PC-3 (cell line): ENCODE measurements at regions not wholly inside any gene's neighbourhood (a gene's known extent, or its start where the extent isn't known, plus 50 kb on each side); places are given as distances from the start of the nearest gene placed in this dataset.

Source experiments
- ATAC-seq: fragments of 200-7000 bp; cut with Tn5 transposase; 2 replicates; pipeline ENCODE4 v1.9.1; 2020; ENCODE audit warnings: mild to moderate bottlenecking, moderate library complexity
- BruUV-seq: library from RNA; stranded (reverse); fragments of 400-500 nt; replicated peaks from 2 replicates; lab custom pipeline; 2021; lab: Mats Ljungman, UMichigan
- CTCF ChIA-PET: fragments of 300-600 bp; sonication (Branson Sonifier 250); formaldehyde crosslinking; loops from one replicate; lab custom pipeline; 2022; ENCODE audit warnings: antibody characterized with exemption; lab: Charles Lee
- POLR2A ChIA-PET: fragments of 300-600 bp; sonication (Branson Sonifier 250); formaldehyde crosslinking; loops from one replicate; lab custom pipeline; 2022; ENCODE audit warnings: antibody characterized with exemption; ENCODE audit not compliant: unreplicated experiment; lab: Charles Lee
- DNase-seq: peaks from one replicate; pipeline ENCODE4 v3.0.0-alpha.2; 2015
- H2AFZ ChIP-seq: fragments of 300-600 bp; sonication (generic); 2 replicates; pipeline ENCODE4 v1.6.0; 2016; ENCODE audit warnings: antibody characterized with exemption, low read length
- H3F3A ChIP-seq: fragments of 300-600 bp; sonication (generic); one replicate; pipeline ENCODE4 v1.6.0; 2017; ENCODE audit warnings: antibody characterized with exemption, low read length, control low read depth, mild to moderate bottlenecking; ENCODE audit not compliant: unreplicated experiment
- H3K27ac ChIP-seq: fragments of 300-600 bp; sonication (generic); 2 replicates; pipeline ENCODE4 v1.5.1; 2016; ENCODE audit warnings: mild to moderate bottlenecking, low read length
- H3K27me3 ChIP-seq: fragments of 300-600 bp; sonication (generic); 2 replicates; pipeline ENCODE4 v1.6.1; 2016; ENCODE audit warnings: low read length, mixed read lengths
- H3K36me3 ChIP-seq: fragments of 300-600 bp; sonication (generic); 2 replicates; pipeline ENCODE4 v1.6.1; 2016; ENCODE audit warnings: low read depth, mixed run types, low read length, mixed read lengths
- H3K4me1 ChIP-seq: fragments of 300-600 bp; sonication (generic); 2 replicates; pipeline ENCODE4 v1.5.1; 2016; ENCODE audit warnings: low read length; ENCODE audit not compliant: insufficient read depth
- H3K4me2 ChIP-seq: fragments of 300-600 bp; sonication (generic); 2 replicates; pipeline ENCODE4 v1.6.0; 2016; ENCODE audit warnings: low read length
- H3K4me3 ChIP-seq: fragments of 300-600 bp; sonication (generic); 2 replicates; pipeline ENCODE4 v1.5.1; 2016; ENCODE audit warnings: mild to moderate bottlenecking, low read length, mixed read lengths
- H3K79me2 ChIP-seq: fragments of 300-600 bp; sonication (generic); 2 replicates; pipeline ENCODE4 v1.6.1; 2017; ENCODE audit warnings: low read length, mixed read lengths
- H3K9ac ChIP-seq: fragments of 300-600 bp; sonication (generic); 2 replicates; pipeline ENCODE4 v1.6.0; 2016; ENCODE audit warnings: mild to moderate bottlenecking, low read length
- H3K9me2 ChIP-seq: fragments of 300-600 bp; sonication (generic); replicated peaks from 2 replicates; pipeline ENCODE4 v1.6.1; 2016; ENCODE audit warnings: mixed run types, low read length, mixed read lengths
- H3K9me3 ChIP-seq: fragments of 300-600 bp; sonication (generic); 2 replicates; pipeline ENCODE4 v1.6.1; 2016; ENCODE audit warnings: low read length, mixed read lengths
- H4K20me1 ChIP-seq: fragments of 300-600 bp; sonication (generic); 2 replicates; pipeline ENCODE4 v1.6.1; 2016; ENCODE audit warnings: low read length, mixed read lengths
- CTCF ChIP-seq: fragments of 300-600 bp; sonication (generic); conservative IDR thresholded peaks from 2 replicates; pipeline ENCODE4 v1.5.1; 2017; ENCODE audit warnings: antibody characterized with exemption, low read depth, mild to moderate bottlenecking, low read length
- EZH2 ChIP-seq: fragments of 300-600 bp; sonication (generic); IDR thresholded peaks from one replicate; pipeline ENCODE4 v1.6.1; 2017; ENCODE audit warnings: antibody characterized with exemption, mild to moderate bottlenecking, low read length; ENCODE audit not compliant: unreplicated experiment
- EZH2phosphoT487 ChIP-seq: fragments of 300-600 bp; sonication (generic); IDR thresholded peaks from 2 replicates; pipeline ENCODE4 v1.6.1; 2018; ENCODE audit warnings: mild to moderate bottlenecking, antibody characterized with exemption, low read length, borderline replicate concordance
- intact Hi-C: fragments of 100-400 bp; cut with micrococcal nuclease; formaldehyde crosslinking; loops from 2 replicates; pipeline ENCODE4 v1.9.0; 2023

GRCh38 chr7:33807779-33808482 lies 97.4 kb upstream of the BMPER start:
- Histone ChIP-seq H2AFZ (no peak overlapping the region), H3K4me1 (peaks cover 27% of the 10 kb centered on the region), H3K79me2 (no peaks in the 10 kb centered on the region), H3K27me3 (no peaks in the 10 kb centered on the region), H3K27ac (peak overlapping the region; percentile 80), H3K36me3 (no peaks in the 10 kb centered on the region), H3K4me2 (peak overlapping the region; percentile 53), H3F3A (no peaks in the 10 kb centered on the region), H3K9me3 (no peaks in the 10 kb centered on the region), H3K9ac (peak overlapping the region; percentile 8; the same call in 1 of the 2 replicates), H4K20me1 (no peaks in the 10 kb centered on the region), H3K4me3 (no peak overlapping the region), H3K9me2 (no peaks in the 10 kb centered on the region)
- ATAC-seq = peak; percentile 65
- DNase-seq = peak; percentile 67
- BruUV-seq = no TSS peak
- intact Hi-C loops = no loop called here
- ChIA-PET POLR2A (no interaction called here), CTCF (no interaction called here)
- no peak for TF ChIP-seq EZH2phosphoT487
- TF ChIP-seq CTCF = peak; percentile 86

GRCh38 chr7:33809228-33809627 lies 96.1 kb upstream of the BMPER start:
- H3K9ac ChIP-seq = no peak overlapping the region
- POLR2A ChIA-PET = no interaction called here
- CTCF ChIA-PET = no interaction called here
- intact Hi-C loops = no loop called here
- H3K4me2 ChIP-seq = no peak overlapping the region
- H3K9me3 ChIP-seq = no peaks in the 10 kb centered on the region
- DNase-seq = no peak
- no peaks in the 10 kb centered on the region for H3K27me3 ChIP-seq
- no peak overlapping the region for H3K4me3 ChIP-seq
- H2AFZ ChIP-seq = no peak overlapping the region
- no peaks in the 10 kb centered on the region for H3F3A ChIP-seq
- no peaks in the 10 kb centered on the region for H3K36me3 ChIP-seq
- H3K9me2 ChIP-seq = no peaks in the 10 kb centered on the region
- no peaks in the 10 kb centered on the region for H4K20me1 ChIP-seq
- H3K4me1 ChIP-seq = peaks cover 27% of the 10 kb centered on the region
- H3K79me2 ChIP-seq = no peaks in the 10 kb centered on the region
- no TSS peak for BruUV-seq
- no peak for TF ChIP-seq EZH2
- H3K27ac ChIP-seq = no peak overlapping the region
- no peak for ATAC-seq

- Histone ChIP-seq H3K36me3 (no peaks in the 10 kb centered on the region), H3K79me2 (no peaks in the 10 kb centered on the region), H3K4me3 (no peak overlapping the region), H3K9ac (no peak overlapping the region), H3K4me2 (no peak overlapping the region), H3K4me1 (peaks cover 27% of the 10 kb centered on the region), H3F3A (no peaks in the 10 kb centered on the region), H3K9me2 (no peaks in the 10 kb centered on the region), H3K9me3 (no peaks in the 10 kb centered on the region), H3K27ac (no peak overlapping the region), H3K27me3 (no peaks in the 10 kb centered on the region), H4K20me1 (no peaks in the 10 kb centered on the region), H2AFZ (no peak overlapping the region)
- ChIA-PET CTCF (no interaction called here), POLR2A (interaction anchor here (0.7 kb wide), 1 partner anchor 15 kb away, joined by 28 read pairs; no protein-coding TSS in a partner anchor)
- DNase-seq (no peak), ATAC-seq (no peak)
- TF ChIP-seq EZH2phosphoT487 (no peak), EZH2 (no peak), CTCF (no peak)
- intact Hi-C loops = no loop called here
- BruUV-seq = no TSS peak
These were observed 95.0 kb upstream of the BMPER start for GRCh38 chr7:33810356-33810755.
